ENCODE measurements at regions not wholly inside any gene's neighbourhood (a gene's known extent, or its start where the extent isn't known, plus 50 kb on each side); places are given as distances from the start of the nearest gene placed in this dataset.

- ATAC-seq: no peak
- Histone ChIP-seq H3K27me3 (no peaks in the 10 kb centered on the region), H3K4me1 (no peaks in the 10 kb centered on the region), H3K27ac (no peak overlapping the region), H3K9me3 (no peaks in the 10 kb centered on the region), H3K4me3 (no peak overlapping the region), H3K36me3 (no peaks in the 10 kb centered on the region)
- 55 to 58% methylated on average over 4 of the region's 4 CpGs for WGBS, 2 donors
- intact Hi-C loops (cut with DNase I): no loop called here
- no peak for FAIRE-seq
- no peak for TF ChIP-seq CTCF (IDR thresholded peaks at IDR 0.05)
- no peak for DNase-seq
Measured at GRCh38 chr14:76551906-76552305, 176.0 kb downstream of the ESRRB start.

DNA sequence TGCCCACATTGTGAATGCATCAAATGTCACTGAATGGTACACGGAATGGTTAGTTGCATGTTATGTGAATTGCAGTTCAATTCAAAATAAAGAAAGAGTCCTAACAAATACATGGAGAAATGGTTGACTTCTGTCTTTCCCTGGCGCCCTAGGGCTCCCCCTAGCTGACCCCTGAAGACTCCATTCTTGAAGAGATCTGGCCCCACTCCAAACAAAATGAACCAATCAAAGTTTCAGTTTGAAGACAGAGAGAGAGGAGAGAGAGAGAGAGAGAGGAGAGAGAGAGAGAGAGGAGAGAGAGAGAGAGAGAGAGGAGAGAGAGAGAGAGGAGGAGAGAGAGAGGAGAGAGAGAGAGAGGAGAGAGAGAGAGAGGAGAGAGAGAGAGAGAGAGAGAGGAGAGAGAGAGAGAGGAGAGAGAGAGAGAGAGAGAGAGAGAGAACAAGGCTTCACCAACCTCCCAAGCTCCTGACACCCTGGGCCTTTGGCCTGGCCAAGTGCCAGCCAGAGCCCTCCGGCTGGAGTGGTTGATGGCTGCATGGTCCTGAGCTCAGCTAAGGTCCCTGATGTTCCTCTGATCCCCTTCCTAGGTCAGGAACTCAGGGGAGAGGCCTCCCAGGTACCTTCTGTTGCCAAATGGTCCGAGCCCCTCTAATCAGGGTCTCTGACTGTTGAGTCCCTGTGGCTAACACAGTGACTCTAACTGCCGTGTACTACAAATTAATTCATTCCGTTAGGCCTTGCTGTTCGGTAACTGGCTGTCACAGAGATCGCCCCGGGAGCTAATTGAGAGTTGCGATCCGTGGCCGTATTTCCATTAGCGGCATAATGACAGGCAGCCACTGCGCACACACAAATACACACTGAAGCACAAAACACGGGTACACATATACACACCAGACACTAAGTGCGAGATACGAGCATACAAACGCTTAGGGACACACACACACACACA is 188.8 kb downstream of the ESRRB start:
- Histone ChIP-seq H3K4me1 (no peaks in the 10 kb centered on the region), H3K9me3 (no peaks in the 10 kb centered on the region), H3K27ac (no peak overlapping the region), H3K27me3 (no peaks in the 10 kb centered on the region), H3K36me3 (no peaks in the 10 kb centered on the region), H3K4me3 (no peak overlapping the region)
- no peak for DNase-seq
- no peak for TF ChIP-seq CTCF (IDR thresholded peaks at IDR 0.05)
- WGBS, 2 donors: 79 to 84% methylated on average over 18 of the region's 18 CpGs
- FAIRE-seq: no peak
- no peak for ATAC-seq
- intact Hi-C loops (cut with DNase I): no loop called here

- no peak for ATAC-seq
- Histone ChIP-seq H3K4me3 (no peak overlapping the region), H3K27ac (no peak overlapping the region), H3K4me1 (no peaks in the 10 kb centered on the region), H3K9me3 (no peaks in the 10 kb centered on the region), H3K36me3 (no peaks in the 10 kb centered on the region), H3K27me3 (no peaks in the 10 kb centered on the region)
- DNase-seq: no peak
- intact Hi-C loops (cut with DNase I): no loop called here
- WGBS, 2 donors: 76 to 87% methylated on average over 4 of the region's 4 CpGs
- FAIRE-seq: no peak
- TF ChIP-seq CTCF (IDR thresholded peaks at IDR 0.05): no peak
Measured at GRCh38 chr14:76566439-76566838, 190.5 kb downstream of the ESRRB start.

GRCh38 chr14:76574416-76575095 is 186.7 kb upstream of the VASH1 start:
- ATAC-seq (peak in 3 of 4 donors; percentile 55 to 68 (median 64)), FAIRE-seq (no peak), DNase-seq (no peak)
- intact Hi-C loops (cut with DNase I): no loop called here
- Histone ChIP-seq H3K27ac (peak overlapping the region in 2 of 4 donors; percentile 7 to 44), H3K9me3 (no peaks in the 10 kb centered on the region), H3K27me3 (no peaks in the 10 kb centered on the region), H3K4me3 (no peak overlapping the region), H3K4me1 (no peaks in the 10 kb centered on the region), H3K36me3 (no peaks in the 10 kb centered on the region)
- WGBS, 2 donors: 13 to 14% methylated on average over 22 of the region's 22 CpGs
- no peak for TF ChIP-seq CTCF (IDR thresholded peaks at IDR 0.05)
